ENCODE measurements at regions not wholly inside any gene's neighbourhood (a gene's known extent, or its start where the extent isn't known, plus 50 kb on each side); places are given as distances from the start of the nearest gene placed in this dataset.

GRCh38 chr1:14508613-14509012, 89.9 kb upstream of the KAZN start:
- ATAC-seq: no peak

GRCh38 chr1:14511166-14511680, 87.3 kb upstream of the KAZN start:
- ATAC-seq: no peak

- ATAC-seq: no peak
Measured at GRCh38 chr1:14511796-14512585, 86.5 kb upstream of the KAZN start.

GRCh38 chr1:14513111-14513510, 85.4 kb upstream of the KAZN start:
- ATAC-seq: no peak

- no peak for ATAC-seq
Measured at GRCh38 chr1:14514739-14515138, 83.7 kb upstream of the KAZN start.

GRCh38 chr1:14516974-14517840, 81.3 kb upstream of the KAZN start:
- ATAC-seq: peak; percentile 87

- ATAC-seq: no peak
Measured at GRCh38 chr1:14517841-14518180, 80.7 kb upstream of the KAZN start.

GRCh38 chr1:14519976-14520375, 78.5 kb upstream of the KAZN start:
- no peak for ATAC-seq

GRCh38 chr1:14520514-14521163, 77.8 kb upstream of the KAZN start:
- peak; percentile 51 for ATAC-seq

GRCh38 chr1:14521622-14522021, 76.9 kb upstream of the KAZN start:
- ATAC-seq: no peak

- ATAC-seq: peak; percentile 65
Measured at GRCh38 chr1:14522077-14522925, 76.2 kb upstream of the KAZN start.

- peak; percentile 59 for ATAC-seq
Measured at GRCh38 chr1:14522926-14523241, 75.6 kb upstream of the KAZN start.

GRCh38 chr1:14524826-14525636, 73.5 kb upstream of the KAZN start:
- ATAC-seq: no peak

GRCh38 chr1:14529475-14529874, 69.0 kb upstream of the KAZN start:
- ATAC-seq: peak; percentile 52

GRCh38 chr1:14531519-14531918, 67.0 kb upstream of the KAZN start:
- ATAC-seq: no peak

GRCh38 chr1:14535619-14536355, 62.7 kb upstream of the KAZN start:
- no peak for ATAC-seq

- peak; percentile 32 for ATAC-seq
Measured at GRCh38 chr1:14538335-14538734, 60.1 kb upstream of the KAZN start.

- ATAC-seq: no peak
Measured at GRCh38 chr1:14539309-14539708, 59.2 kb upstream of the KAZN start.

- ATAC-seq: no peak
Measured at GRCh38 chr1:14539953-14540563, 58.4 kb upstream of the KAZN start.

- ATAC-seq: no peak
Measured at GRCh38 chr1:14541348-14541747, 57.1 kb upstream of the KAZN start.
